B cell (primary cell): ENCODE measurements at regions not wholly inside any gene's neighbourhood (a gene's known extent, or its start where the extent isn't known, plus 50 kb on each side); places are given as distances from the start of the nearest gene placed in this dataset.
"Not testable (repeated sequence)": the region's sequence is repeated elsewhere in the genome, so short reads cannot be mapped to it uniquely, and the experiment has no call there.

Experiments used
- ATAC-seq: fragments of 200-7000 bp; cut with Tn5 transposase; one replicate; pipeline ENCODE4 v1.10.0; 2021; ENCODE audit warnings: low read depth, mild to moderate bottlenecking, moderate number of reproducible peaks, moderate library complexity
- CTCF ChIA-PET: fragments of 350-600 bp; sonication (Branson Sonifier 250); formaldehyde crosslinking; loops from one replicate; lab custom pipeline; 2021; ENCODE audit warnings: antibody characterized with exemption, inconsistent platforms; lab: Charles Lee
- POLR2A ChIA-PET: fragments of 350-600 bp; sonication (Branson Sonifier 250); formaldehyde crosslinking; loops from one replicate; lab custom pipeline; 2021; ENCODE audit warnings: antibody characterized with exemption; lab: Charles Lee
- DNase-seq: peaks from one replicate; pipeline ENCODE4 v3.0.0; 2013
- H2AFZ ChIP-seq: 2 replicates; pipeline ENCODE4 v1.6.1; 2012; ENCODE audit warnings: mild to moderate bottlenecking, low read depth, low read length; ENCODE audit not compliant: insufficient read depth, poor library complexity, severe bottlenecking
- H3K27ac ChIP-seq, 2 donors: 1 replicate in 1 of 2; 2 replicates in 1 of 2; pipeline ENCODE4 v1.5.1; 2012 to 2013; ENCODE audit warnings: low read length in 2 of 2, mild to moderate bottlenecking in 2 of 2, moderate library complexity in 1 of 2
- H3K27me3 ChIP-seq, 4 experiments: fragments of 200-600 bp in 1 of 4; sonication (generic) in 1 of 4; replicated peaks in 1 of 4; 1 replicate in 2 of 4; 2 replicates in 2 of 4; pipeline versions ENCODE4 v1.6.1 to v1.7.0; 2013 to 2016; ENCODE audit warnings: low read length in 3 of 4, mild to moderate bottlenecking in 2 of 4, mixed read lengths in 1 of 4, moderate library complexity in 1 of 4; ENCODE audit not compliant: insufficient read depth in 4 of 4, control insufficient read depth in 3 of 4; ENCODE audit errors: control extremely low read depth in 1 of 4
- H3K36me3 ChIP-seq, 2 experiments: replicated peaks in 1 of 2; 1 replicate in 1 of 2; 2 replicates in 1 of 2; pipeline versions ENCODE4 v1.6.1 to v1.7.1; 2013; ENCODE audit warnings: low read length in 1 of 2; ENCODE audit not compliant: insufficient read depth in 2 of 2, control insufficient read depth in 1 of 2; ENCODE audit errors: control extremely low read depth in 1 of 2, extremely low read depth in 1 of 2
- H3K4me1 ChIP-seq, 2 donors: fragments of 200-600 bp in 1 of 2; sonication (generic) in 1 of 2; 1 replicate in 1 of 2; 2 replicates in 1 of 2; pipeline versions ENCODE4 v1.5.1 to v1.6.1; 2013 to 2017; ENCODE audit warnings: low read length in 2 of 2; ENCODE audit not compliant: control insufficient read depth in 2 of 2, insufficient read depth in 2 of 2
- H3K4me2 ChIP-seq: replicated peaks from 2 replicates; pipeline ENCODE3; 2012; ENCODE audit warnings: mild to moderate bottlenecking, low read depth, low read length; ENCODE audit not compliant: poor library complexity, severe bottlenecking
- H3K4me3 ChIP-seq, 5 experiments: fragments of 200-600 bp in 1 of 5; sonication (generic) in 1 of 5; 1 replicate in 3 of 5; 2 replicates in 2 of 5; pipeline versions ENCODE4 v1.5.1 to v1.7.0; 2011 to 2016; ENCODE audit warnings: low read length in 4 of 5, mild to moderate bottlenecking in 4 of 5, low read depth in 2 of 5, control low read depth in 1 of 5, moderate library complexity in 1 of 5; ENCODE audit not compliant: insufficient read depth in 1 of 5; ENCODE audit errors: control extremely low read depth in 1 of 5, extremely low read depth in 1 of 5
- H3K79me2 ChIP-seq: fragments of 200-600 bp; sonication (generic); one replicate; pipeline ENCODE4 v1.6.0; 2016; ENCODE audit warnings: low read length; ENCODE audit not compliant: control insufficient read depth, insufficient read depth
- H3K9ac ChIP-seq: fragments of 200-600 bp; sonication (generic); 2 replicates; pipeline ENCODE4 v1.6.1; 2017; ENCODE audit warnings: mild to moderate bottlenecking, low read length, moderate library complexity
- H3K9me3 ChIP-seq, 3 donors: one replicate each; pipeline versions ENCODE4 v1.6.1 to v1.7.1; 2013; ENCODE audit warnings: low read length in 2 of 3; ENCODE audit not compliant: control insufficient read depth in 2 of 3, insufficient read depth in 1 of 3; ENCODE audit errors: control extremely low read depth in 1 of 3
- H4K20me1 ChIP-seq: 2 replicates; pipeline ENCODE4 v1.6.0; 2012; ENCODE audit warnings: mild to moderate bottlenecking, low read length; ENCODE audit not compliant: insufficient read depth, control insufficient read depth, poor library complexity, severe bottlenecking
- H3K27ac Mint-ChIP-seq: one replicate; pipeline ENCODE4 v1.8.0; 2021; ENCODE audit warnings: mixed read lengths
- H3K27me3 Mint-ChIP-seq: one replicate; pipeline ENCODE4 v1.8.0; 2021; ENCODE audit warnings: mixed read lengths
- H3K4me1 Mint-ChIP-seq: one replicate; pipeline ENCODE4 v1.8.0; 2021; ENCODE audit warnings: mixed read lengths
- H3K4me3 Mint-ChIP-seq: one replicate; pipeline ENCODE4 v1.8.0; 2021; ENCODE audit warnings: mixed read lengths
- H3K9me3 Mint-ChIP-seq: one replicate; pipeline ENCODE4 v1.8.0; 2022; ENCODE audit warnings: mixed read lengths; ENCODE audit not compliant: insufficient read depth
- EZH2 ChIP-seq: IDR thresholded peaks from 2 replicates; pipeline ENCODE4 v1.6.1; 2012; ENCODE audit warnings: borderline replicate concordance, low read depth, mild to moderate bottlenecking, moderate library complexity, low read length; ENCODE audit not compliant: insufficient read depth, poor library complexity, severe bottlenecking
- WGBS: methylation state at CpG from one replicate; pipeline ENCODE4 v1.1.5; 2013; ENCODE audit warnings: missing lambda C conversion rate; ENCODE audit not compliant: insufficient coverage; 5-methylcytosine and 5-hydroxymethylcytosine counted together
- intact Hi-C: fragments of 100-400 bp; cut with micrococcal nuclease; formaldehyde crosslinking; loops from one replicate; pipeline ENCODE4 v1.10.0; 2022
- TF ChIP-seq, protein P1 (sequence below): fragments of 200-600 bp; IDR thresholded peaks from one replicate; pipeline ENCODE4 v1.8.0; 2022; ENCODE audit warnings: antibody characterized with exemption, mild to moderate bottlenecking

DNA sequence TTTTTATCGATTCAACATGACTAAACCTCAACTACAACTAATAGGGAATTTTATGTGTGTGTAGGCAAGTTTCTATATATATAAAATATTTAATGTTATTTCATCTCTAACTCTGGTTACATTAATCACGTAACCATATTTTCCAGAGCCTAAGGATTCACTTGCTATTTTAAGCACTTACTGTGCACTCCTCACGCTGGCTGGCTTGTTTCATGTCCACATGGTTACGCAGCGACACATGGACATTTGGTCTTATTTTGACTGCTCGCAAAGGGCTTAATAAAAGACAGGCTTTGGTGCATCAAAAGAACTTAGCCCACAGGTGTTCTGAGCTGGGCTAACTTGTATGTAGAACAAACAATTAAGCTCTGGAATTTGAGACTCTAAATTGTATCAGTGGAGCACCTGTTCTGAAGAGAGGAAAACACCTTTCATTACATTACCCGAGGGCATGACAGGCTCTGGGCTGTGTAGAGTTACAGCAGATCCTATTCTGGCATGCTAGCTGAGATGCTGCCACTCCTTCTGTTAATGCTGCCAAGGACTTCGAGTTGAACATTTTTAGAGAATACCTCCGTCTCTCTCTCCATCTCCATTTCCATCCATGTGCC lies 130.0 kb upstream of the NR2F2 start:
- Mint-ChIP-seq H3K27me3 (no peaks in the 10 kb centered on the region), H3K27ac (no peak overlapping the region), H3K9me3 (peaks cover 5% of the 10 kb centered on the region), H3K4me3 (no peak overlapping the region), H3K4me1 (no peaks in the 10 kb centered on the region)
- no peaks in the 10 kb centered on the region for H3K36me3 ChIP-seq
- no peak overlapping the region for H3K4me2 ChIP-seq
- no peak for DNase-seq
- H3K9me3 ChIP-seq, result peaks cover 0 to 9% (median 0%) of the 10 kb centered on the region in 3 donors
- H2AFZ ChIP-seq, result no peak overlapping the region
- TF ChIP-seq, protein P1, sequence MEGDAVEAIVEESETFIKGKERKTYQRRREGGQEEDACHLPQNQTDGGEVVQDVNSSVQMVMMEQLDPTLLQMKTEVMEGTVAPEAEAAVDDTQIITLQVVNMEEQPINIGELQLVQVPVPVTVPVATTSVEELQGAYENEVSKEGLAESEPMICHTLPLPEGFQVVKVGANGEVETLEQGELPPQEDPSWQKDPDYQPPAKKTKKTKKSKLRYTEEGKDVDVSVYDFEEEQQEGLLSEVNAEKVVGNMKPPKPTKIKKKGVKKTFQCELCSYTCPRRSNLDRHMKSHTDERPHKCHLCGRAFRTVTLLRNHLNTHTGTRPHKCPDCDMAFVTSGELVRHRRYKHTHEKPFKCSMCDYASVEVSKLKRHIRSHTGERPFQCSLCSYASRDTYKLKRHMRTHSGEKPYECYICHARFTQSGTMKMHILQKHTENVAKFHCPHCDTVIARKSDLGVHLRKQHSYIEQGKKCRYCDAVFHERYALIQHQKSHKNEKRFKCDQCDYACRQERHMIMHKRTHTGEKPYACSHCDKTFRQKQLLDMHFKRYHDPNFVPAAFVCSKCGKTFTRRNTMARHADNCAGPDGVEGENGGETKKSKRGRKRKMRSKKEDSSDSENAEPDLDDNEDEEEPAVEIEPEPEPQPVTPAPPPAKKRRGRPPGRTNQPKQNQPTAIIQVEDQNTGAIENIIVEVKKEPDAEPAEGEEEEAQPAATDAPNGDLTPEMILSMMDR, result no peak
- no peak for TF ChIP-seq EZH2
- no peak overlapping the region for H3K4me3 ChIP-seq
- no peaks in the 10 kb centered on the region for H3K4me1 ChIP-seq
- CTCF ChIA-PET, result no interaction called here
- no peaks in the 10 kb centered on the region for H3K27me3 ChIP-seq
- no peak for ATAC-seq
- intact Hi-C loops, result no loop called here
- no peak overlapping the region for H3K27ac ChIP-seq
- POLR2A ChIA-PET, result no interaction called here
- no peaks in the 10 kb centered on the region for H3K79me2 ChIP-seq
- no peak overlapping the region for H3K9ac ChIP-seq
- H4K20me1 ChIP-seq, result no peaks in the 10 kb centered on the region
- 87% methylated on average over 8 of the region's 9 CpGs for WGBS

DNA sequence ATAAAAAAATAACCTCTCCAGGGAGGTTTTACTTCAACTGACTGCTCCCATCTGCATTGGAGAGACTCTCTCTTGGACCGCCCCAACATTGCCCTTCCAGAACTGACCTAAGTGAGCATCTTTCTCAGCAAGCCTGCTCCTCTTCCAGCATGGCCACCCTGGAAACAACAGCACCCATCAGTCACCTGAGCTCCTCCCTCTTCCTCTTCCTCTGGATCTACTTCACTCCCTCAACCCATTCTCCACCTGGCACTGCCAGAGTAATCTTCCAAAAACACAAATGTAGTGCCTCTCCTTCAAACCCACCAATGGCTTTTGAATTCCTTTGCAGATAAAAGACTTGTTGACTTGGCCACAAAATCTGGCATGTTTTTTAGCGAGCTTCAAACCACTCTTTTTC lies 128.8 kb upstream of the NR2F2 start:
- peaks cover 7% of the 10 kb centered on the region for H3K9me3 Mint-ChIP-seq
- Histone ChIP-seq H3K27me3 (no peaks in the 10 kb centered on the region), H4K20me1 (no peaks in the 10 kb centered on the region), H3K4me1 (no peaks in the 10 kb centered on the region), H3K4me2 (no peak overlapping the region), H3K4me3 (no peak overlapping the region), H3K9ac (no peak overlapping the region), H3K36me3 (no peaks in the 10 kb centered on the region), H3K27ac (no peak overlapping the region), H3K9me3 (peaks cover 0 to 9% (median 0%) of the 10 kb centered on the region in 3 donors), H2AFZ (no peak overlapping the region), H3K79me2 (no peaks in the 10 kb centered on the region)
- ATAC-seq (no peak), DNase-seq (no peak)
- intact Hi-C loops, result no loop called here
- ChIA-PET CTCF (no interaction called here), POLR2A (no interaction called here)
- no peaks in the 10 kb centered on the region for H3K4me1 Mint-ChIP-seq
- H3K27me3 Mint-ChIP-seq, result no peaks in the 10 kb centered on the region
- H3K4me3 Mint-ChIP-seq, result no peak overlapping the region
- TF ChIP-seq EZH2, result no peak
- TF ChIP-seq, protein P1, result no peak
- WGBS, result 96% methylated on average over 2 of the region's 2 CpGs
- H3K27ac Mint-ChIP-seq, result no peak overlapping the region

DNA sequence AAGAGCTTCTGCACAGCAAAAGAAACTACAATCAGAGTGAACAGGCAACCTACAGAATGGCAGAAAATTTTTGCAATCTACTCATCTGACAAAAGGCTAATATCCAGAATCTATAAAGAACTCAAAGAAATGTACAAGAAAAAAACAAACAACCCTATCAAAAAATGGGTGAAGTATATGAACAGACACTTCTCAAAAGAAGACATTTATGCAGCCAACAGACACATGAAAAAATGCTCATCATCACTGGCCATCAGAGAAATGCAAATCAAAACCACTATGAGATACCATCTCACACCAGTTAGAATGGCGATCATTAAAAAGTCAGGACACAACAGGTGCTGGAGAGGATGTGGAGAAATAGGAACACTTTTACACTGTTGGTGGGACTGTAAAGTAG lies 124.9 kb upstream of the NR2F2 start:
- H2AFZ ChIP-seq, DNase-seq, H3K4me1 ChIP-seq, ATAC-seq, H3K27me3 ChIP-seq, H3K4me1 Mint-ChIP-seq, H3K27ac Mint-ChIP-seq, H3K36me3 ChIP-seq, H3K27me3 Mint-ChIP-seq, intact Hi-C loops, POLR2A ChIA-PET, H3K4me3 Mint-ChIP-seq, H3K9me3 ChIP-seq, H3K4me2 ChIP-seq, CTCF ChIA-PET, H4K20me1 ChIP-seq, H3K9ac ChIP-seq, H3K4me3 ChIP-seq, H3K9me3 Mint-ChIP-seq, H3K27ac ChIP-seq, H3K79me2 ChIP-seq: not testable (repeated sequence)
- no CpG with 5 or more reads among the region's 1 CpG for WGBS
